Hematopoietic multipotent progenitor cell (in vitro differentiated cells): ENCODE measurements at regions not wholly inside any gene's neighbourhood (a gene's known extent, or its start where the extent isn't known, plus 50 kb on each side); places are given as distances from the start of the nearest gene placed in this dataset.

Experiments
- DNase-seq, 3 donors: peaks; one replicate each; pipeline ENCODE4 v3.0.0-alpha.2; 2011 to 2015; ENCODE audit warnings: low read depth in 2 of 3, low spot score in 2 of 3

- DNase-seq: no peak
These were observed 51.0 kb downstream of the FAT4 start for GRCh38 chr4:125365731-125366130.

- no peak for DNase-seq
These were observed 53.4 kb downstream of the FAT4 start for GRCh38 chr4:125368146-125368545.

- no peak for DNase-seq
These were observed 53.9 kb downstream of the FAT4 start for GRCh38 chr4:125368671-125369081.

- DNase-seq: no peak
These were observed 54.3 kb downstream of the FAT4 start for GRCh38 chr4:125369098-125369497.

- DNase-seq: no peak
These were observed 55.7 kb downstream of the FAT4 start for GRCh38 chr4:125370478-125370877.

- DNase-seq: no peak
These were observed 68.2 kb downstream of the FAT4 start for GRCh38 chr4:125382995-125383394.

GRCh38 chr4:125387770-125388169, 73.0 kb downstream of the FAT4 start:
- DNase-seq: no peak

- no peak for DNase-seq
These were observed 73.9 kb downstream of the FAT4 start for GRCh38 chr4:125388613-125389012.

GRCh38 chr4:125389713-125390112, 75.0 kb downstream of the FAT4 start:
- no peak for DNase-seq

GRCh38 chr4:125390126-125390525, 75.4 kb downstream of the FAT4 start:
- peak in 2 of 3 donors; percentile 1 to 14 for DNase-seq

- no peak for DNase-seq
These were observed 76.0 kb downstream of the FAT4 start for GRCh38 chr4:125390727-125391126.

GRCh38 chr4:125392694-125393093, 77.9 kb downstream of the FAT4 start:
- no peak for DNase-seq

- DNase-seq: no peak
These were observed 79.1 kb downstream of the FAT4 start for GRCh38 chr4:125393825-125394224.

- no peak for DNase-seq
These were observed 82.5 kb downstream of the FAT4 start for GRCh38 chr4:125397226-125397625.

- no peak for DNase-seq
These were observed 83.7 kb downstream of the FAT4 start for GRCh38 chr4:125398263-125399002.

- no peak for DNase-seq
These were observed 86.0 kb downstream of the FAT4 start for GRCh38 chr4:125400756-125401155.

GRCh38 chr4:125401784-125402183, 87.0 kb downstream of the FAT4 start:
- no peak for DNase-seq

GRCh38 chr4:125420526-125420925, 105.8 kb downstream of the FAT4 start:
- DNase-seq: no peak

GRCh38 chr4:125421547-125421946, 106.8 kb downstream of the FAT4 start:
- peak in 2 of 3 donors; percentile 2 to 7 for DNase-seq

GRCh38 chr4:125423124-125423523, 108.4 kb downstream of the FAT4 start:
- DNase-seq: no peak

GRCh38 chr4:125428832-125429231, 114.1 kb downstream of the FAT4 start:
- no peak for DNase-seq

- DNase-seq: no peak
These were observed 115.3 kb downstream of the FAT4 start for GRCh38 chr4:125430086-125430485.

GRCh38 chr4:125432078-125432477, 117.3 kb downstream of the FAT4 start:
- DNase-seq: peak in 1 of 3 donors; percentile 2
